Keratinocyte (primary cell): ENCODE measurements at regions not wholly inside any gene's neighbourhood (a gene's known extent, or its start where the extent isn't known, plus 50 kb on each side); places are given as distances from the start of the nearest gene placed in this dataset.

ENCODE experiments used
- DNase-seq: peaks from one replicate; pipeline ENCODE4 v3.0.0-alpha.2; 2011; ENCODE audit warnings: low read depth, missing footprints, low spot score
- FAIRE-seq: peaks from 2 replicates; lab custom pipeline; 2011; peaks lifted over from hg19 to GRCh38; lab: Jason Lieb, UNC
- H2AFZ ChIP-seq: 2 replicates; pipeline ENCODE4 v1.6.0; 2012; ENCODE audit warnings: low read length, control low read depth, inconsistent platforms; ENCODE audit not compliant: control insufficient read depth
- H3K27ac ChIP-seq: 2 replicates; pipeline ENCODE4 v1.5.1; 2011; ENCODE audit warnings: low read length; ENCODE audit not compliant: control insufficient read depth, insufficient read depth
- H3K27me3 ChIP-seq: 3 replicates; pipeline ENCODE4 v1.6.0; 2011; ENCODE audit warnings: low read length; ENCODE audit not compliant: control insufficient read depth, insufficient read depth; ENCODE audit errors: extremely low read depth
- H3K36me3 ChIP-seq, 2 experiments: 2 replicates in 1 of 2; 3 replicates in 1 of 2; pipeline ENCODE4 v1.5.1; 2011; ENCODE audit warnings: low read length in 2 of 2, mild to moderate bottlenecking in 1 of 2; ENCODE audit not compliant: control insufficient read depth in 2 of 2, insufficient read depth in 2 of 2; ENCODE audit errors: extremely low read depth in 1 of 2
- H3K4me1 ChIP-seq: 3 replicates; pipeline ENCODE4 v1.5.1; 2011; ENCODE audit warnings: low read length; ENCODE audit not compliant: control insufficient read depth, insufficient read depth; ENCODE audit errors: extremely low read depth
- H3K4me2 ChIP-seq: 3 replicates; pipeline ENCODE4 v1.6.0; 2011; ENCODE audit warnings: low read depth, low read length; ENCODE audit not compliant: control insufficient read depth, insufficient read depth; ENCODE audit errors: extremely low read depth
- H3K4me3 ChIP-seq, 3 experiments: fragments of 200-600 bp in 1 of 3; sonication (generic) in 1 of 3; 2 replicates in 2 of 3; 3 replicates in 1 of 3; pipeline ENCODE4 v1.5.1; 2011 to 2016; ENCODE audit warnings: low read length in 3 of 3, mild to moderate bottlenecking in 3 of 3, control low read depth in 2 of 3, inconsistent platforms in 1 of 3, low read depth in 1 of 3, mixed read lengths in 1 of 3, mixed run types in 1 of 3, moderate library complexity in 1 of 3; ENCODE audit not compliant: control insufficient read depth in 2 of 3, insufficient read depth in 2 of 3; ENCODE audit errors: extremely low read depth in 1 of 3
- H3K79me2 ChIP-seq: 2 replicates; pipeline ENCODE4 v1.6.0; 2012; ENCODE audit warnings: low read length; ENCODE audit not compliant: control insufficient read depth, insufficient read depth
- H3K9ac ChIP-seq: 3 replicates; pipeline ENCODE4 v1.6.0; 2011; ENCODE audit warnings: low read length; ENCODE audit not compliant: control insufficient read depth, insufficient read depth; ENCODE audit errors: extremely low read depth
- H3K9me1 ChIP-seq: 3 replicates; pipeline ENCODE4 v1.6.0; 2011; ENCODE audit warnings: low read length; ENCODE audit not compliant: control insufficient read depth, insufficient read depth; ENCODE audit errors: extremely low read depth
- H3K9me3 ChIP-seq: 2 replicates; pipeline ENCODE4 v1.5.1; 2012; ENCODE audit warnings: low read depth, low read length; ENCODE audit not compliant: control insufficient read depth
- H4K20me1 ChIP-seq: 3 replicates; pipeline ENCODE4 v1.6.0; 2011; ENCODE audit warnings: low read length; ENCODE audit not compliant: control insufficient read depth, insufficient read depth; ENCODE audit errors: extremely low read depth
- EZH2 ChIP-seq: IDR thresholded peaks from one replicate; pipeline ENCODE4 v1.6.1; 2012; ENCODE audit warnings: inconsistent platforms, mild to moderate bottlenecking, low read length, moderate library complexity
- dilution Hi-C: fragments of 300-500 bp; cut with MboI; formaldehyde crosslinking; loops from one replicate; pipeline ENCODE4 v1.7.0; 2020; ENCODE audit warnings: low sequenced_read_pairs; ENCODE audit not compliant: extremely low pct_ligation_motif_present
- TF ChIP-seq, protein P1 (sequence below), 3 experiments: IDR thresholded peaks in 1 of 3; conservative IDR thresholded peaks in 1 of 3; optimal IDR thresholded peaks in 1 of 3; 2 replicates in 2 of 3; 3 replicates in 1 of 3; pipeline versions ENCODE3 to v1.5.1; 2011; ENCODE audit warnings: low read length in 3 of 3, mild to moderate bottlenecking in 3 of 3, moderate library complexity in 2 of 3, control low read depth in 1 of 3, inconsistent platforms in 1 of 3; ENCODE audit not compliant: insufficient read depth in 2 of 3; ENCODE audit errors: extremely low read depth in 1 of 3

DNA sequence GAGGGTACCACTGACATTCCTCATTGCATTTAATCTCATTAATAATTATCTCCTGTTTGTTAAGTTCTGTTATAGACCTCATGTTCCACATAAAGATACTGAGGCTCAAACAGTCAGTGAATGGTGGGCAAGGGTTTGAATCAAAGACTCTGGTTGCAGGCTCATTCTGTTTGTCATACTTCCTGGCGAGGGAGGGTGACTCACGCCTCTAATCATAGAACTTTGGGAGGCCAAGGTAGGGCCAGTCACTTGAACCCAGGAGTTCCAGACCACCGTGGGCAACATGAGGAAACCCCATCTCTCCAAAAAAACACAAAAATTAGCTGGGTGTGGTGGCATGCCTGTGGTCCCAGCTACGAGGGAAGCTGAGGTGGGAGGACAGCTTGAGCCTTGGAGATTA is 220.7 kb upstream of the MIR17HG start:
- Histone ChIP-seq H2AFZ (no peak overlapping the region), H3K9me3 (no peaks in the 10 kb centered on the region), H3K27me3 (no peaks in the 10 kb centered on the region), H3K36me3 (no peaks in the 10 kb centered on the region), H3K4me1 (no peaks in the 10 kb centered on the region), H3K27ac (no peak overlapping the region), H3K79me2 (no peaks in the 10 kb centered on the region), H3K4me2 (no peak overlapping the region), H3K9ac (no peak overlapping the region), H3K9me1 (no peaks in the 10 kb centered on the region), H4K20me1 (no peaks in the 10 kb centered on the region), H3K4me3 (no peak overlapping the region)
- dilution Hi-C loops: no loop called here
- FAIRE-seq: no peak
- TF ChIP-seq, protein P1, sequence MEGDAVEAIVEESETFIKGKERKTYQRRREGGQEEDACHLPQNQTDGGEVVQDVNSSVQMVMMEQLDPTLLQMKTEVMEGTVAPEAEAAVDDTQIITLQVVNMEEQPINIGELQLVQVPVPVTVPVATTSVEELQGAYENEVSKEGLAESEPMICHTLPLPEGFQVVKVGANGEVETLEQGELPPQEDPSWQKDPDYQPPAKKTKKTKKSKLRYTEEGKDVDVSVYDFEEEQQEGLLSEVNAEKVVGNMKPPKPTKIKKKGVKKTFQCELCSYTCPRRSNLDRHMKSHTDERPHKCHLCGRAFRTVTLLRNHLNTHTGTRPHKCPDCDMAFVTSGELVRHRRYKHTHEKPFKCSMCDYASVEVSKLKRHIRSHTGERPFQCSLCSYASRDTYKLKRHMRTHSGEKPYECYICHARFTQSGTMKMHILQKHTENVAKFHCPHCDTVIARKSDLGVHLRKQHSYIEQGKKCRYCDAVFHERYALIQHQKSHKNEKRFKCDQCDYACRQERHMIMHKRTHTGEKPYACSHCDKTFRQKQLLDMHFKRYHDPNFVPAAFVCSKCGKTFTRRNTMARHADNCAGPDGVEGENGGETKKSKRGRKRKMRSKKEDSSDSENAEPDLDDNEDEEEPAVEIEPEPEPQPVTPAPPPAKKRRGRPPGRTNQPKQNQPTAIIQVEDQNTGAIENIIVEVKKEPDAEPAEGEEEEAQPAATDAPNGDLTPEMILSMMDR (optimal IDR thresholded peaks at IDR 0.05 in 1 of 3, IDR thresholded peaks at IDR 0.05 in 1 of 3, conservative IDR thresholded peaks at IDR 0.05 in 1 of 3; ENCODE audit: extremely low read depth in 1 of 3, insufficient read depth in 2 of 3, low read length in 3 of 3): no peak
- no peak for TF ChIP-seq EZH2
- DNase-seq: no peak

DNA sequence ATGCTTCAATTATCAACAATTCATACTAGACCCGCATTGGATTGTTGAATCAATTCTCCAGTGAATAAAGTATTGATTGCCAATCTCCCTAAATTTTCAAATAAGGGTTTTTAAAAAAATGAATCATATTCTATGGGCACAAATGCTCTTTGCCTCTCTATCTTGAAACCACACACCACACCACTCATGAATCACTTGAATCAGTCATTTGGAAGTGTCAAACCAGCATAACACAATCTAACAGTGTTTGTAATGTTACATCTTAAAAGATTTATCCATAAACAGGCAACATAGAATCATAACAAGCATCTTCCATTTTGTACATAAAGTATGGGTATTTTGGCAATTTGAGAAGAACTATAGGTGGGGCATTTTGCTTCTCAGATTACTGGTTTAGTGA is 219.5 kb upstream of the MIR17HG start:
- no peak overlapping the region for H2AFZ ChIP-seq
- no peak for FAIRE-seq
- H3K79me2 ChIP-seq: no peaks in the 10 kb centered on the region
- H3K4me2 ChIP-seq: no peak overlapping the region
- no peaks in the 10 kb centered on the region for H3K4me1 ChIP-seq
- H4K20me1 ChIP-seq: no peaks in the 10 kb centered on the region
- no peak overlapping the region for H3K27ac ChIP-seq
- no peak overlapping the region for H3K9ac ChIP-seq
- H3K27me3 ChIP-seq: no peaks in the 10 kb centered on the region
- no peaks in the 10 kb centered on the region for H3K9me3 ChIP-seq
- dilution Hi-C loops: no loop called here
- no peak for DNase-seq
- H3K9me1 ChIP-seq: no peaks in the 10 kb centered on the region
- H3K4me3 ChIP-seq: no peak overlapping the region
- no peak for TF ChIP-seq EZH2
- H3K36me3 ChIP-seq: no peaks in the 10 kb centered on the region

DNA sequence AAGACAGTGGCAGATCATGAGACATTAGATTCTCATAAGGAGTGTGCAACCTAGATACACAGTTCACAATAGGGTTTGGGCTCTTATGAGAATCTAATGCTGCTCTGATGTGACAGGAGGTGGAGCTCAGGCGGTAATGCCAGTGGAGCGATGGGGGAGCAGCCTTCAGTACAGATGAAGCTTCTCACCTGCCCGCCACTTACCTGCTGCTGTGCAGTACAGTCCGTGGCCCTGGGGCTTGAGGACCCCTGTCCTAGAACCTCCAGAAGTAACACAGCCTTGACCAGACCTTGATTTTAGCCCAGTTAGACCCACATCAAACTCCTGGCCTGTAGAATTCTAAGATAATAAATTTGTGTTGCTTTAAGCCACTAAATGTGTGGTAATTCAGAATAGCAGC is 215.1 kb upstream of the MIR17HG start:
- TF ChIP-seq EZH2: no peak
- TF ChIP-seq, protein P1 (optimal IDR thresholded peaks at IDR 0.05 in 1 of 3, IDR thresholded peaks at IDR 0.05 in 1 of 3, conservative IDR thresholded peaks at IDR 0.05 in 1 of 3; ENCODE audit: extremely low read depth in 1 of 3, insufficient read depth in 2 of 3, low read length in 3 of 3): no peak
- FAIRE-seq: no peak
- Histone ChIP-seq H3K36me3 (no peaks in the 10 kb centered on the region), H3K79me2 (no peaks in the 10 kb centered on the region), H4K20me1 (no peaks in the 10 kb centered on the region), H2AFZ (no peak overlapping the region), H3K4me1 (no peaks in the 10 kb centered on the region), H3K9me3 (no peaks in the 10 kb centered on the region), H3K9ac (no peak overlapping the region), H3K27me3 (no peaks in the 10 kb centered on the region), H3K4me3 (no peak overlapping the region), H3K9me1 (no peaks in the 10 kb centered on the region), H3K4me2 (no peak overlapping the region), H3K27ac (no peak overlapping the region)
- DNase-seq: no peak
- dilution Hi-C loops: no loop called here
